Astrocyte of the spinal cord (primary cell): ENCODE measurements at regions not wholly inside any gene's neighbourhood (a gene's known extent, or its start where the extent isn't known, plus 50 kb on each side); places are given as distances from the start of the nearest gene placed in this dataset.
"Not testable (repeated sequence)": the region's sequence is repeated elsewhere in the genome, so short reads cannot be mapped to it uniquely, and the experiment has no call there.

Experiments
- DNase-seq: peaks from one replicate; pipeline ENCODE4 v3.0.0; 2011; ENCODE audit warnings: low read depth, low spot score
- H3K4me3 ChIP-seq: 2 replicates; pipeline ENCODE4 v1.5.1; 2011; ENCODE audit warnings: low read depth, mild to moderate bottlenecking, low read length, moderate library complexity
- CTCF ChIP-seq: IDR thresholded peaks from 2 replicates; pipeline ENCODE4 v1.5.1; 2012; ENCODE audit warnings: low read depth, mild to moderate bottlenecking, low read length, inconsistent platforms
- in situ Hi-C: cut with HindIII; loops from 2 replicates; pipeline ENCODE4 v1.10.0; 2017; ENCODE audit warnings: low sequenced_read_pairs

- no peak overlapping the region for H3K4me3 ChIP-seq
- in situ Hi-C loops, result no loop called here
- no peak for TF ChIP-seq CTCF
- DNase-seq, result no peak
Observed at GRCh38 chr18:39223283-39223682, 1657.7 kb upstream of the CELF4 start.

GRCh38 chr18:39215920-39216319, 1650.3 kb upstream of the CELF4 start:
- in situ Hi-C loops, result no loop called here

GRCh38 chr18:39211461-39211860, 1645.9 kb upstream of the CELF4 start:
- TF ChIP-seq CTCF, result no peak
- in situ Hi-C loops, result no loop called here
- H3K4me3 ChIP-seq, result no peak overlapping the region
- no peak for DNase-seq

More at GRCh38 chr18:39215920-39216319, 1650.3 kb upstream of the CELF4 start:
- DNase-seq, result no peak
- no peak for TF ChIP-seq CTCF
- H3K4me3 ChIP-seq, result no peak overlapping the region

- in situ Hi-C loops, result no loop called here
- no peak for TF ChIP-seq CTCF
- H3K4me3 ChIP-seq, result no peak overlapping the region
- DNase-seq, result no peak
Observed at GRCh38 chr18:39209173-39209572, 1643.6 kb upstream of the CELF4 start.

GRCh38 chr18:39208729-39209128, 1643.1 kb upstream of the CELF4 start:
- in situ Hi-C loops, result no loop called here
- H3K4me3 ChIP-seq, result no peak overlapping the region
- TF ChIP-seq CTCF, result no peak
- DNase-seq, result no peak

GRCh38 chr18:39208190-39208589, 1642.6 kb upstream of the CELF4 start:
- TF ChIP-seq CTCF, result no peak
- in situ Hi-C loops, result no loop called here
- no peak for DNase-seq
- H3K4me3 ChIP-seq, result no peak overlapping the region

- H3K4me3 ChIP-seq, DNase-seq, in situ Hi-C loops: not testable (repeated sequence)
Observed at GRCh38 chr18:39206398-39207103, 1641.0 kb upstream of the CELF4 start.
